Mucosa of stomach (tissue), 1 donor: ENCODE measurements at regions not wholly inside any gene's neighbourhood (a gene's known extent, or its start where the extent isn't known, plus 50 kb on each side); places are given as distances from the start of the nearest gene placed in this dataset.
"Not testable (repeated sequence)": the region's sequence is repeated elsewhere in the genome, so short reads cannot be mapped to it uniquely, and the experiment has no call there.

Source experiments
- H3K27me3 ChIP-seq: one replicate; pipeline ENCODE4 v1.7.0; 2013; ENCODE audit warnings: mild to moderate bottlenecking, low read length; ENCODE audit not compliant: control insufficient read depth, insufficient read depth
- H3K36me3 ChIP-seq: one replicate; pipeline ENCODE4 v1.7.0; 2013; ENCODE audit warnings: low read length; ENCODE audit not compliant: control insufficient read depth, insufficient read depth
- H3K4me1 ChIP-seq: one replicate; pipeline ENCODE4 v1.7.0; 2013; ENCODE audit warnings: mild to moderate bottlenecking, low read length; ENCODE audit not compliant: control insufficient read depth, insufficient read depth
- H3K4me3 ChIP-seq: one replicate; pipeline ENCODE4 v1.7.0; 2013; ENCODE audit warnings: low read length
- H3K9ac ChIP-seq: one replicate; pipeline ENCODE4 v1.7.0; 2013; ENCODE audit warnings: mild to moderate bottlenecking, low read length, moderate library complexity
- H3K9me3 ChIP-seq: one replicate; pipeline ENCODE4 v1.7.0; 2013; ENCODE audit warnings: mild to moderate bottlenecking, low read length, moderate library complexity; ENCODE audit not compliant: control insufficient read depth
- donor health status: Pancreatic carcinoma.

GRCh38 chr7:140261105-140261486 lies 84.3 kb upstream of the KDM7A start:
- H3K36me3 ChIP-seq: no peaks in the 10 kb centered on the region
- peaks cover 24% of the 10 kb centered on the region for H3K4me1 ChIP-seq
- no peak overlapping the region for H3K9ac ChIP-seq
- H3K4me3 ChIP-seq: no peak overlapping the region
- H3K27me3 ChIP-seq: no peaks in the 10 kb centered on the region
- no peaks in the 10 kb centered on the region for H3K9me3 ChIP-seq

GRCh38 chr7:140260352-140261104 lies 83.7 kb upstream of the KDM7A start:
- Histone ChIP-seq H3K4me3 (no peak overlapping the region), H3K4me1 (peaks cover 24% of the 10 kb centered on the region), H3K9ac (peak overlapping the region; percentile 46), H3K9me3 (no peaks in the 10 kb centered on the region), H3K36me3 (no peaks in the 10 kb centered on the region), H3K27me3 (no peaks in the 10 kb centered on the region)

- not testable (repeated sequence) for H3K9me3 ChIP-seq, H3K4me3 ChIP-seq
These were observed 80.5 kb upstream of the KDM7A start for GRCh38 chr7:140257278-140257677.

GRCh38 chr7:140254976-140255375 lies 78.2 kb upstream of the KDM7A start:
- H3K9ac ChIP-seq, H3K9me3 ChIP-seq, H3K4me3 ChIP-seq, H3K27me3 ChIP-seq, H3K36me3 ChIP-seq: not testable (repeated sequence)
- peaks cover 13% of the 10 kb centered on the region for H3K4me1 ChIP-seq

More at GRCh38 chr7:140257278-140257677, 80.5 kb upstream of the KDM7A start:
- H3K9ac ChIP-seq, H3K27me3 ChIP-seq, H3K36me3 ChIP-seq: not testable (repeated sequence)
- peaks cover 31% of the 10 kb centered on the region for H3K4me1 ChIP-seq

- H3K9ac ChIP-seq: no peak overlapping the region
- no peaks in the 10 kb centered on the region for H3K36me3 ChIP-seq
These were observed 72.4 kb upstream of the KDM7A start for GRCh38 chr7:140249036-140249806.

GRCh38 chr7:140247559-140247958 lies 70.8 kb upstream of the KDM7A start:
- Histone ChIP-seq H3K9ac (no peak overlapping the region), H3K4me1 (peaks cover 14% of the 10 kb centered on the region), H3K4me3 (no peak overlapping the region), H3K9me3 (no peaks in the 10 kb centered on the region), H3K27me3 (no peaks in the 10 kb centered on the region), H3K36me3 (no peaks in the 10 kb centered on the region)

More at GRCh38 chr7:140249036-140249806, 72.4 kb upstream of the KDM7A start:
- Histone ChIP-seq H3K9me3 (no peaks in the 10 kb centered on the region), H3K27me3 (no peaks in the 10 kb centered on the region), H3K4me1 (peaks cover 17% of the 10 kb centered on the region), H3K4me3 (no peak overlapping the region)

GRCh38 chr7:140245611-140246105 lies 68.9 kb upstream of the KDM7A start:
- Histone ChIP-seq H3K9me3 (no peaks in the 10 kb centered on the region), H3K9ac (no peak overlapping the region), H3K4me1 (peaks cover 29% of the 10 kb centered on the region), H3K27me3 (no peaks in the 10 kb centered on the region), H3K36me3 (no peaks in the 10 kb centered on the region), H3K4me3 (no peak overlapping the region)

- no peaks in the 10 kb centered on the region for H3K9me3 ChIP-seq
- peak overlapping the region; percentile 62 for H3K9ac ChIP-seq
- H3K4me3 ChIP-seq: no peak overlapping the region
- H3K36me3 ChIP-seq: no peaks in the 10 kb centered on the region
- peaks cover 44% of the 10 kb centered on the region for H3K4me1 ChIP-seq
- no peaks in the 10 kb centered on the region for H3K27me3 ChIP-seq
These were observed 65.6 kb upstream of the KDM7A start for GRCh38 chr7:140242057-140243031.

GRCh38 chr7:140239653-140239935 lies 62.8 kb upstream of the KDM7A start:
- Histone ChIP-seq H3K4me1 (peaks cover 57% of the 10 kb centered on the region), H3K9me3 (no peaks in the 10 kb centered on the region), H3K9ac (no peak overlapping the region), H3K4me3 (no peak overlapping the region), H3K27me3 (no peaks in the 10 kb centered on the region), H3K36me3 (no peaks in the 10 kb centered on the region)

- Histone ChIP-seq H3K4me1 (peaks cover 51% of the 10 kb centered on the region), H3K9ac (no peak overlapping the region), H3K4me3 (no peak overlapping the region), H3K27me3 (no peaks in the 10 kb centered on the region), H3K9me3 (no peaks in the 10 kb centered on the region), H3K36me3 (no peaks in the 10 kb centered on the region)
These were observed 62.2 kb upstream of the KDM7A start for GRCh38 chr7:140238778-140239652.

GRCh38 chr7:140237390-140237789 lies 60.6 kb upstream of the KDM7A start:
- Histone ChIP-seq H3K9ac (no peak overlapping the region), H3K36me3 (no peaks in the 10 kb centered on the region), H3K9me3 (no peaks in the 10 kb centered on the region), H3K4me3 (no peak overlapping the region), H3K27me3 (no peaks in the 10 kb centered on the region), H3K4me1 (peaks cover 62% of the 10 kb centered on the region)
